Cerebellar cortex (tissue), 1 donor: ENCODE measurements at regions not wholly inside any gene's neighbourhood (a gene's known extent, or its start where the extent isn't known, plus 50 kb on each side); places are given as distances from the start of the nearest gene placed in this dataset.
"Not testable (repeated sequence)": the region's sequence is repeated elsewhere in the genome, so short reads cannot be mapped to it uniquely, and the experiment has no call there.

Experiments used
- DNase-seq: peaks from one replicate; pipeline ENCODE4 v3.0.0-alpha.2; 2015; ENCODE audit warnings: low spot score

DNA sequence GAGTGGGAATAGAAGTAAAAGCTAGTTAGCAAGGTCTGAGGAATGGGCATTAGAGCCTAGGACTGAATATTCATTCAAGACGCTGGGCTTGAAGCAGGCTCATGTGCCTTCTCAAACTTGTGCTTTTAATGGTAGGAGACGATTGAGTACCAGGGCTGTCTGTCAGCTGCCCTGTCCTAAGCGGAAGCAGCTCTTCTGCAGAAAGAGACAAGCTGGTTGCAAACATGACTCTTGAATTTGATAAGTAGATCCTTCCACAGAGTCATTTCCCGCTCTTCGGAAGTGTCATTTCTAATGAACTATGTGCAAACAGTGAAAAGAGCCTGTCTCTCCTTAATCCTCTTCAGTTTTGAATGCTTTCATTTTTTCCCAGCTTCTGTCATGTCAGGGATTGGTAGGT, 176.4 kb downstream of the TFAP2B start:
- DNase-seq: no peak

DNA sequence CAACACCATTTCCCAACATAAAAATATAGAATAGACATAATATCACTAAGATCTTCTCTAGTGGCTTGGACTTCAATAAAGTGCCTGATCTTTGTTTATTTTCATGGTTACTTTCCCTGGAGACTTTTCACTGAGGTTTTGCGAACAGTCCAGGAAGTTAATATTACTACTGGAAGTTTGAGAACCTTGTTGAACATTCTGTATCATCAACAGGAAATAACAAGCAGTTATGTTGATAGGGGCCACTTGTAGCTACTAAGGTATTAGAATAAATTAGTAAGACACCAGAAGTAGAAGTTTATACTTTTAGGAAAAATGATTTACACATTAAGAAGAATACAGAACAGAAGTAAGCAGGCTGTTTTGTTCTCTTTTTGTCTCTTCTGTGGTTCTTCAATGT, 180.2 kb downstream of the TFAP2B start:
- DNase-seq: no peak

DNA sequence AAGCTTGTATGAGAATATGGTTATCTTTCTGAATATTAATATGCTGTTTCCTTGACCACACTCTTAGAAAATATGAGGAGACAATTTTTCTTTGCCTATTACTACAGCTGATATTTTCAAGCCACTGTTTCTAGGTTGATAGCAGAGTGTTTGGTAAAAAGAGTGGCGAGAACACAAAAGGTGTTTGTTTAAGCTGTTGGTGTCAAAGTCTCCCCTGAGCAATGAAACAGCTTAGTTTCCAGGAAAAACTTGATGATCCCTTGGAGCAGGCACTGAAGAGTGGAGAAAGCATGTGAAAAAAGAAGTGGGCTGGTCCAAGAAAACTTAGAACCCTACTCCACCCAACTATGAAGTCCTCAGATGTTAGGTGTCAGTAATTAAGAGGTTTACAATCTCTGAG, 182.7 kb downstream of the TFAP2B start:
- DNase-seq: no peak

DNA sequence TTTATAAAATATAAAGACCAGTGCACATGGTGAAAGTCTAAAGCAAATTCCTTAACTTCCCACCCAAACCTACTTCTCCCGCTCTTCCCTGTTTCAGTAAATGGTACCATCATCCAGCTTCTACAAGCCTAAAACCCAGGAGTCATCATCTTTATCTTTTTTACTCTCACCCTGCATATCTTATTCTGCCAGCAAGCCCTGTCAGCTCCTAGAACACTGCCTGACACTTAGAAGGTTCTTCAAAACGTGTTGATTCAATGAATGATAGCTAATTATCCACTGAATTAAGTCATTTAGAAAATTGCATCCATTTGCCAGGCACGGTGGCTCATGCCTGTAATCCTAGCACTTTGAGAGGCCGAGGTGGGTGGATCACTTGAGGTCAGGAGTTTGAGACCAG, 185.7 kb downstream of the TFAP2B start:
- DNase-seq: no peak

DNA sequence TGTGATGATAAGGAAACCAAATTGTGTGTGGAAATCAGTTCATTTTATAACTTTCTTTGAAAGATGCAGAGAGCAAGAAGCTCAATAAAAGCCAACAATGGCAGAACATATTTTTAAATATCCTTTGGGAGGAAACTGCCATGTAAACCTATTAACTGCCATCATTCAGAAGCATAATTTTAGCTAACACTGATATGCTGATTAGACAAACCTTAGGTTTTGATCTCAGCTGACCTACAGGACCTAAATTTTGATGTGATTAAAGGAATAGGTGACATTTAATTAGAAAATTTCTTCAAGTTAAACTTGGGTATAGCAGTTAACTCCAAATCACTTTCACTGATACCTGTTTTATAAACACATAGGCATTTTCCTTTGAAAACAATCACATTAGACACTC, 187.1 kb downstream of the TFAP2B start:
- DNase-seq: no peak

DNA sequence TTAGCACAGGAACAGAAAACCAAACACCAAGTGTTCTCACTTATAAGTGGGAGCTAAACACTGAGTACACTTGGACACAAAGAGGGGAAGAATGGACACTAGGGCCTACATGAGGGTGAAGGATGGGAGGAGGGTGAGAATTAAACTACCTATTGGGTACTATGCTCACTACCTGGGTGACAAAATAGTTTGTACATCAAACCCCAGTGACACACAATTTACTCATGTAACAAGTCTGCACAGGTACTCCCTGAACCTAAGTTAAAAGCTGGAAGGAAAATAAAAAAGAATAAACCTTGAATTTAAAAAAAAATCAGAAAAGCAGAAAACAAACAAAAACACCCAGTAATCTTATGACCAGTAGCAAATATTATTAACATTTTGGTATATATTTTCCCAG, 188.6 kb downstream of the TFAP2B start:
- no peak for DNase-seq

DNA sequence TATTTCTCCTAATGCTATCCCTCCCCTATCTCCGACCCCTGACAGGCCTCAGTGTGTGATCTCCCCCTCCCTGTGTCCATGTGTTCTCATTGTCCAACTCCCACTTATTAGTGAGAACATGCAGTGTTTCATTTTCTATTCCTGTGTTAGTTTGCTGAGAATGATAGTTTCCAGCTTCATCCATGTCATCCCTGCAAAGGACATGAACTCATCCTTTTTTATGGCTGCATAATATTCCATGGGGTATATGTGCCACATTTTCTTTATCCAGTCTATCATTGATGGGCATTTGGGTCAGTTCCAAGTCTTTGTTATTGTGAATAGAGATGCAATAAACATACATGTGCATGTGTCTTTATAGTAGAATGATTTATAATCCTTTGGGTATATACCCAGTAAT, 190.0 kb downstream of the TFAP2B start:
- DNase-seq: not testable (repeated sequence)

DNA sequence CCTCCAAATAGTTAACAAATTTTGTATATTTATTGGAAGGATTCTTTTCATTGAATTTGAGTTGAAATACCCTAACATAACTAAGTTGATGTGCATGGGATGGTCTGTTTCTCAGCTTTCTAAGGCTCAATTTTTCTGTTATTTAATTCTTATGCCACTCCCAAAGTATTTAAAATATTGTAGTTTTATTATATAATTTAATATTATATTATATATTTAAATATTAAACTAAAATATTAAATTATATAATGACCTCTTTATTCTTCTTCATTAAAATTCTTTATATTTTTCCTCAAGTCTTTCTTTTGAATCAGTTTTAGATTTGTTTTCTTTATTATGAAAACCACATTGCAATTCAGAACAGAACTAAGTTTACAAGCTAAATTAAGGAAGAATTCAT, 194.7 kb downstream of the TFAP2B start:
- no peak for DNase-seq

DNA sequence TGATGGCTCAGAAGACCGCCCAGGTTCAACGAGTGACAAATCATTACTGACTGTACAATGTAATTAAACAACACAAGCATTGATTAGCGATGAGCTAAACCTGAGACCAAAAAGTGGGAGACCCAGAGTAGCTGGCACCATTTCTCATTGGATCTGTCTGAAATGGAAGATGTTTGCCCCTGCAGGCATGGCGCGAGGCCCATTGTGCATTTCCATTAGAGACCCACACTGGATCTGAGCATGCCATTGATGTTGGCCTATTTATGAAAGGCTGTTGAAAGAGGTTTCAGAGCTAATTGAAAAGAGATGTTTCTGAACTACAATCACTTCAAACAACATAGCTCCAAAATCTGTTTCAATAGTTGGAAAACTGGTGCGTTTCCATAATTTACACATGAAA, 196.7 kb downstream of the TFAP2B start:
- no peak for DNase-seq

DNA sequence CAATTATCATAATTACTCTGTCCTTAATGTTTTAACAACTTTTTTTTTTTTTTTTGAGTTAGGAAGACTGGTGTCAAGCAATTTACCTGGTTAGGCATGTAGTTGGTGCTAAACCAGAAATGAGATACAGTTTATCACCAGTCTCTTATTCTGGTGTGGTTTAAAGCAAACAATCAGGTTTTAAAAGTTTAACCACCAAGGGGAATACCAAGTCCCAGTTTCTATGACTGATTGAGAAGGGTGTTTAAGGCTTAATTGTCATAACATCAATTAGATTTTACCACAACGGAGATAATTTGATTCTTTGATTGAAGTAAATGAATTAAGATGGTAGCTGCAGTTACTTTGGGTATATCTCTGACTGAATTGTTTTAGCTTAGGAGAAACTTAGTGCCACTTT, 197.8 kb downstream of the TFAP2B start:
- no peak for DNase-seq

DNA sequence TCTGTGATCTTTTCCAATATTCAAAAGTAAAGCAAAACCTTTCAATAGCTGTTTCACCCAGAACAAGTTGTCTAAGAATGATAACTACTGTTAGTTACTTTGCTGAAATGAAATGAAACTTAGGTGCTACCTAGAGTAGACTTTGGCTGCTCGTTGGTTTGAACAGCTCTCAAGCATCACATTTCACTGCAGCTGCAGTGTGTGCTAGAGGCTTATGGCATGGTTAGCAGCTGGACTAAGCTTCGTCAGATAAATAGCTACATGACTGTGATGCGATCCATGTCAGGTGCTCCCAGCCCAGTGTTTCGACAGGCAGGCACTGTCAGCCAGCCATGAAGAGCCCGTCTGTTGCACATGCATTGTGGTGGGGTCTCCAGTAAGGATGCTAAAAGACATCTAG, 201.1 kb downstream of the TFAP2B start:
- DNase-seq: no peak

DNA sequence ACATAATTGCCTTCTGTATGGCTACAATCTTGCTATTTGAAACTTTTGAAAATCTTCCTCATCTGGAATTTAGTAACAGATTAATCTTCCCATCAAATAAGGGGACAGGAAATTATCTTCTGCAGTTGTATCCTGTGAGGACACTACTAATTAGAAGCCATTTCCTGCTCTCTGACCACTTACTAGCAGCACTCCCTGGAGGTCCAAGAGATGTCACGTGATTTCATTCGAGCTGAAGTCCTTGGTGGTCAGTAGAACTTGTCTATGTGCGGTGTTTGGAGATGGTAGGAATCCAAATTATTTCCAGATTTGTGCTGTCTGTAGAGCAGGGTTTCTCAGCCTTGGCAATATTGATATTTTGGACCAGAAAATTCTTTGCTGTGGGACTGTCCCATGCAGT, 202.5 kb downstream of the TFAP2B start:
- DNase-seq: no peak

DNA sequence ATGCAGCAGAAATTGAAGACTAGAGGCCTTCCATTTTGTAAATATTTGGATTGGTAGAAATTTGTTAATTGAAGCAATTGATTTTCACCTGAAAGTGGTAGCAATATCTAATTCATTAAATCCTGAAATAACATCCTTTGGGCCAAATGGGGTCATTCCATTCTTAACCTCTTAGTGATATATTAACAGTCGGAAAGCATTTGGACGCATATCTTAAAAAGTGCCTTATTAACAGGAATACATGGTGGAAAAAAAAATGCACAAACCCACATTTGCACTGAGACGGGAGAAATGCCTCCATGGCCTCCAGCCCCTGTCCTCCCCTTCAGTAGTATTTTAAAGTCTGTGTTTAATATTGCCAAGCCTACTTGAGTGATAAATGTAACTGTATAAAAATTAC, 205.5 kb downstream of the TFAP2B start:
- DNase-seq: no peak

DNA sequence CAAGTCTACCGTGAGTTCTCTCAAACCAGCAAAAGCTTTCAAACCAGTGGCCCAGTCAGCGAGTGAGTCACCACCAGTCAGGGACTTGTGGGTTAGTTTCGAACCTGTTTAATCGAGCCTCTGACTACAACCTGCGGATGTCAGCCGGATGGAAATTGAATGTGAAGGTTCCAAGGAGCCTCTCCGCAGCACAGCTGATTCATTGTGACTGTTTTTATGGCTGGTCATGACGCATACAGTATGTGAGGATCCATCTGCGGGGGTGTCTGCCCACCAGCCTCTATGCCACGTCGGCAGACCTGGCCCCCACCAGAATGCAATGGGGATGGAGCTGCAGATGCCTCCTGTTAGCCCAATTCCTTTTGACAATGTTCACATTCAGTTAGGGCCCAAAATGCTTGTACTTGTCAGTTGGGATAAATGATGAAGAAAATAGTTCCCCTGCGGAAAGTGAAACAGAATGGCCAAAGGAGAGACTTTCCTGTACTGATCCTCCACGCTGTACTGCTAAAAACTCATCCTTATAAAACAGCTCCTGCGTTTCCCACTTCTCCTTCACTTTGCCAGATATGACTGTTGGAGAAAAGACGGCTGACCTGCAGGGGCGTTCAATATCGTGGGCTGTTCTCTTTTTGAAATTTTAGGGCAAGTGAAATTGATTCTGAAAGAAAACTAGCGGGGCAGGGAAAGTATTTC, 206.6 kb downstream of the TFAP2B start:
- DNase-seq: no peak

DNA sequence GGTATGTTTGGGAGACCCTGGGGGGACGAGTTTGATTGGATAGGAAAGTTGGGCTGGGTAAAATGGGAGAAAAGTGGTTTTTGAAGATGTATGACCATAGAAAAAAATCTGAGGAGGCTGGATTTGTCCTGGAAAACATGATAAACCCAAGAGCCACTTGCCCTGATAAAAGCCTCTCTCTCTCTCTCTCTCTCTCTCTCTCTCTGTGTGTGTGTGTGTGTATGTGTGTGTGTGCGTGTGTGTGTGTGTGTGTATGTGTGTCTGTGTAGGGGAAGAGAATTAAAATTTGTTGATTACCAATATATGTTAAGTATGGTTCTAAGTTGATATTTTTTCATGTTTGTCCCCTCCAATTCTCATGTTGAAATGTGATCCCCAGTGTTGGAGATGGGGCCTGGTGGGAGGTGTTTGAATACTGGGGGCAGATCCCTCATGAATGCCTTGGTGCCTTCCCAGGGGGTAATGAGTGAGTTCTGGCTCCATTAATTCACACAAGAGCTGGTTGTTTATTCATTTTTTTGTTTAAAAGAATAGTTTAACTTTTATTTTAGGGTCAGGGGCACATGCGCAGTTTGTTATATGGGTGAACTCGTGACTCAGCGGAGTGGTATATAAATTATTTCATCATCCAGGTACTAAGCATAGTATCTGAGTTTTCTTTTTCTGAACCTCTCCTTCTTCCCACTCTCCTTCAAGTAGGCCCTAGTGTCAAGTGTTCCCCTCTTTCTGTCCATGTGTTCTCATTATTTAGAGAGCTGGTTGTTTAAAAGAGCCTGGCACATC, 208.8 kb downstream of the TFAP2B start:
- no peak for DNase-seq

DNA sequence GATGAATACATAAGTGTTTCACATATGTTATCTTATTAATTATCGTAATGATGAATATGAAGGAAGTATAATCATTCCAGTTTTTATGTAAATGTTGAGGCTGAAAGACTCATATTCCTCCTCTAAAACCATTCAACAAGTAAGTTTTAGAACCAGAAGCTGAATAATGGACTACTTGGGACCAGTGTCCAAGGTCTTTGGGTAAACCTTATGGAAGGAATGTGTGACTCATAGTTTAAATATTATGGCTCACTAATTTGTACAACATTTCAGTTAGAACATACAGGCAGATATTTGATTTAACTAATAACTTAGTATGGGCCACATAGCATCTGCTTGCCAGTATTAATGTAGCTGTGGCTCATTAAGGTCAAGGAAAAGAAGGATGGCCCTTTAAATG, 209.6 kb downstream of the TFAP2B start:
- no peak for DNase-seq

DNA sequence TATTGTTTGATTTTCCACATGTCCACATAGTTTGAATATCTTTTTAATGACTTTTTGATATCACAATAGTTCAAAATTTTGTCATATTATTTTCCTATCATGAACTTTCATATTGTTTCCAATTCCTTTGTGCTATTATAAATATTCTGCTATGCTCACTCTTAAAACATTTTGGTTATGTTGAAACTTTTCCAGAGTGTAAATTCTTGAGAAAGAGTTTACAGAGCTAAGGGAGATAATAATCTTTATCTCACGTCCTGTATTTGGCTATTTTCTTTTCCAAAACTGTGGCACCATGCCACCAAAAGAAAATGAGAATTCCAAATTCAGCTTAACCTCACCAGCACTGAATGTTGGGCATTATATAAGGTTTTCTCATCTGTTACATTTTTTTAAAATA, 210.9 kb downstream of the TFAP2B start:
- no peak for DNase-seq

DNA sequence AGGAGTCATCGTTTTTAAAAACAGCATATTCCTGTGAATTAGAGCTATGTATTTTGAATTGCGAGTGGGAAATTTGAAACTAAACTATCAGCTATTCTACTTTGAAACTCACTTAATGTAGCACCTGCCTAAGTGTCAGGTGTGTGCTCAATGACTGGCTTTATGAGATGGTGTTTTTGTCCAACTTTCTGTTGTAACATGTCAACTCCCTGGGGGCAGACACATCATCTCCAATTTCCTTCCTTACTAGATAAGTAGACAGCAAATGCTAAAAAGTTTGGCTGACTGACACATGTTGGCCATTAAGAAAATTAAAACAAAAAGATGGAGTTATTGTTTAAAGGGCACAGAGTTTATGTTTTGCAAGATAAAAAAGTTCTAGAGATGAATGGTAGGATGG, 226.9 kb downstream of the TFAP2B start:
- DNase-seq: no peak

DNA sequence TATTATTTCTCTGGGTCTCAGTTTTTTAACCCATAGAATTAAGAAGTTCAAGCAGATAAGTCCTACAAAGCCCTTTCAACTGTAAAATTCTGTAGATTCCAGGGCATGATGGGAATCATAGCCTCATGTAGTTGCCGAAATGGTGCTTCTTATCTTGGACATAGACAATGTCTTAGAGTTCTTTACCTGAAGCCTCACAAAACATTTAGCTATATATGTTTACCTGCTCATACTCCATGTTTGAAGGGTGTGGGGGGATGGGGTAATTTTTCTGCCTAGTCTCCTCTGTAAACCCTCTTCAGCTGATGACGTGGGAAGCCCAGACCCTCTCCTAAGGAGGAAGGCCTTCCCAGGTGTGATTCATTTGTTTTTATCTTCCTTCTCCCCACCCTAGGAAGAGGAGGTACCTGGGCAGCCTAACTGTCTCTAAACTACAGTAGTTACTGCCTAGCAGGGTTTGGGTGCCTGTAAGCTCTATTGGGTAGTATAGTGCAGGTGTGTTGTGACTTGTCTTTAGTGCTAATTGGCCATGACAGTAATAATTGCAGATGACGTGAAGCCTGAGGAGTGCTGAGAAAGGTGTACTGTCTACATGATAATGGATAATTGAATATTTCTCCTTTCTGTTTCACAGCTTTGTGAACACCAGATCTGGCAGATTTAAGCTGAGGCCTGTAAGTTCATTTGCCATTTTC, 230.8 kb downstream of the TFAP2B start:
- no peak for DNase-seq

DNA sequence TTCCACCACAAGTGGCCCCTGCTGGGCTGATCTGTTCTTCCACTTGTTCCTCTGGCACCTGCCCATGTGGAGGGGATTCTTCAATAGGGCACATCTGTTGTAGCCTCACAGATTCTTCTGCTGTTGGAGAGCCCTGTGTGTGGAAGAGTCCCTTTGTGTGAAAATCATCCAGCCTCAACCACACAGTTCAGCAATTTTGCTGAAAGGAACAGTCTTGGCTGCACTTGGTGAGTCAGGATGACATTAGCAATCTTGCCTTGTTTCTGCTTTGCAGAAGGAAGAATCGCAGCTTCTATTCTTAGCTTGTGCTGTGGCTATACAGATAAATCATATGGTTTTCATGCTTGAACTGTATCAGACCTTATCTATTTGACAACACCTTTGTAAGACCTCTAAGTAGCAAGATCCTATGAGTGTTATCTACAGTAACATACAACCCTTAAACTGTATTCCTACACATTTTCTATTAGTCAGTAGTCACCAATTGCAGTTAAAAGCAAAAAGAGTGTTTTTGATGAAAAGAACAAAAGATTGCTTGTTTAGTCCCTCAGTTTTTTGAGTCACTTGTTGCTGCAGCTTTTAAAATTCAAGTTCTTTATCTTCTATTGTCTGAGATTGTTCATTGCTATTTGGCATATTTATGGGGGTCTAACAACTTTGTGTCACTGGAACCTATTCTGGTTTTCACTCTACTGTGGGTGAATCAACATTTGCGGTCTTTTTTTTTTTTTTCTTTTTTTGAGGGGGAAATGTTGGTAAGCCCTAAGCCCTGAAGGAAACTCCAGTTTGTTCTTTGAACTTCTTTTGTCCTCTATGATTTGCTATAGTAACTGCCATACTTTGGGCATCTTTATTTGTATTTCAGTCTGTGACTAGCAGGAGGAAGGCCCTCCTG, 231.6 kb downstream of the TFAP2B start:
- no peak for DNase-seq

DNA sequence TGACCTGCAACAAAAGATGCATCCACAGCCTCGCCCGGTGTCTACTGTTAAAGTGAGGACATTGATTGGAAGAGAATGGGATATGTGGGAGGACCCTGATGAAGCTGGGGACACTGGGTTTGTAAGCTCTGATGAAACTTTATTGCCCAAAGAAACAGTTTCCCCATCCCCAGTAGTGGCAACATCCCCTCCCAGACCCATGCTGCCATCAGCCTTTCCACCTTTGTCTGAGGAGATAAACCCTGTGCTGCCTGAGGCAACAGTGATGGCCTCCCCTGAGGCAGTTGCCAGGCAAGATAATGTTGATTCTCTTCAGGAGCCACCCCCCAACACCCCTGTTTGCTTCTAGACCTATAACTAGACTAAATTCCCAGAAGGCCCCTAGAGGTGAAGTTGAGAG, 234.0 kb downstream of the TFAP2B start:
- not testable (repeated sequence) for DNase-seq

DNA sequence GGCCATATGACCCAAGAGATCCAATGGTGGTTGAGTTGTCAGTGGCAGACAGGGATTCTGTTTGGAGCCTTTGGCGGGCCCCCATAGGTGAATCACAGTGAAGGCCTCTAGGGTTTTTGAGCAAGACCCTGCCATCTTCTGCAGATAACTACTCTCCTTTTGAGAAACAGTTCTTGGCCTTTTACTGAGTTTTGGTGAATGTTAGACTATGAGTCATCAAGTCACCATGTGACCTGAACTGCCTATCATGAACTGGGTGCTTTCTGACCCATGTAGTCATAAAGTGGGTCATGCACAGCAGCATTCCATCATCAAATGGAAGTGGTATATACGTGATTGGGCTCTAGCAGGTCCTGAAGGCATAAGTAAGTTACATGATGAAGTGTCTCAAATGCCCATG, 236.6 kb downstream of the TFAP2B start:
- DNase-seq: not testable (repeated sequence)
